Stomach (tissue), 8 donors: ENCODE measurements at regions not wholly inside any gene's neighbourhood (a gene's known extent, or its start where the extent isn't known, plus 50 kb on each side); places are given as distances from the start of the nearest gene placed in this dataset.

Experiments
- DNase-seq, 2 donors: peaks; one replicate each; pipeline versions ENCODE4 v3.0.0 to v3.0.0-alpha.2; 2013 to 2019
- H3K27ac ChIP-seq, 5 donors: fragments of 200-600 bp in 4 of 5; sonication (generic) in 4 of 5; one replicate each; pipeline ENCODE4 v1.5.1; 2013 to 2019; ENCODE audit warnings: mild to moderate bottlenecking in 1 of 5, moderate library complexity in 1 of 5
- H3K27me3 ChIP-seq, 3 donors: fragments of 200-600 bp; sonication (generic); one replicate each; pipeline ENCODE4 v1.5.1; 2017 to 2019; ENCODE audit warnings: mixed run types in 1 of 3
- H3K36me3 ChIP-seq, 4 donors: fragments of 200-600 bp; sonication (generic); 1 replicate in 3 of 4; 2 replicates in 1 of 4; pipeline ENCODE4 v1.5.1; 2016 to 2019
- H3K4me1 ChIP-seq, 4 donors: fragments of 200-600 bp; sonication (generic); one replicate each; pipeline ENCODE4 v1.5.1; 2016 to 2019
- H3K4me3 ChIP-seq, 4 donors: fragments of 200-600 bp; sonication (generic) in 3 of 4; one replicate each; pipeline ENCODE4 v1.5.1; 2016 to 2019; ENCODE audit warnings: mild to moderate bottlenecking in 1 of 4
- H3K9me3 ChIP-seq, 4 donors: fragments of 200-600 bp; sonication (generic); one replicate each; pipeline ENCODE4 v1.5.1; 2016 to 2019
- CTCF ChIP-seq, 7 experiments: fragments of 450-650 bp in 4 of 7; fragments of 200-600 bp in 3 of 7; sonication (generic) in 3 of 7; IDR thresholded peaks; one replicate each; pipeline ENCODE4 v1.5.1; 2016 to 2019; ENCODE audit warnings: antibody characterized with exemption in 7 of 7, control low read depth in 2 of 7, mild to moderate bottlenecking in 1 of 7
- EP300 ChIP-seq: sonication (generic); formaldehyde crosslinking; IDR thresholded peaks from one replicate; pipeline ENCODE4 v1.6.1; 2017; ENCODE audit warnings: antibody characterized with exemption
- POLR2A ChIP-seq, 4 donors: fragments of 450-650 bp; IDR thresholded peaks; one replicate each; pipeline ENCODE4 v1.6.1; 2016; ENCODE audit warnings: antibody characterized with exemption in 4 of 4, control low read depth in 2 of 4, mild to moderate bottlenecking in 1 of 4, moderate library complexity in 1 of 4
- POLR2AphosphoS5 ChIP-seq, 3 donors: sonication (generic); formaldehyde crosslinking; IDR thresholded peaks; one replicate each; pipeline ENCODE4 v1.6.1; 2016; ENCODE audit warnings: antibody characterized with exemption in 3 of 3
- WGBS, 5 donors: extraction: QIAGEN DNeasy Blood & Tissue Kit in 3 of 5; methylation state at CpG; one replicate each; pipeline versions ENCODE4 v1.1.5 to v1.1.7; 2013 to 2018; 5-methylcytosine and 5-hydroxymethylcytosine counted together
- intact Hi-C: fragments of 100-400 bp; cut with DNase I; formaldehyde crosslinking; loops from one replicate; pipeline ENCODE4 v1.15.1; 2023; ENCODE audit warnings: low total_unique reads
- donor health status: healthy with polysubstance abuse.
- donor health status: Bipolar disorder and iron deficiency.
- donor health status: healthy.

- no peak overlapping the region for H3K4me3 ChIP-seq
- no peak for TF ChIP-seq EP300
- no peak for TF ChIP-seq POLR2A (IDR thresholded peaks at IDR 0.05)
- TF ChIP-seq CTCF (IDR thresholded peaks at IDR 0.05), result no peak
- no peak for TF ChIP-seq POLR2AphosphoS5 (IDR thresholded peaks at IDR 0.05)
These were observed 167.2 kb upstream of the TSC22D2 start for GRCh38 chr3:150240891-150241290.

GRCh38 chr3:150239766-150240165, 168.3 kb upstream of the TSC22D2 start:
- TF ChIP-seq POLR2AphosphoS5 (IDR thresholded peaks at IDR 0.05), result no peak
- TF ChIP-seq CTCF (IDR thresholded peaks at IDR 0.05), result no peak
- TF ChIP-seq POLR2A (IDR thresholded peaks at IDR 0.05), result no peak
- no peak for TF ChIP-seq EP300
- intact Hi-C loops, result no loop called here
- no peak overlapping the region for H3K27ac ChIP-seq
- 11 to 35% (median 32%) methylated on average over 1 of the region's 1 CpG for WGBS, 5 donors
- H3K9me3 ChIP-seq, result no peaks in the 10 kb centered on the region
- no peak for DNase-seq
- H3K27me3 ChIP-seq, result no peaks in the 10 kb centered on the region
- H3K36me3 ChIP-seq, result no peaks in the 10 kb centered on the region
- no peak overlapping the region for H3K4me3 ChIP-seq
- H3K4me1 ChIP-seq, result peaks cover 13 to 39% (median 22%) of the 10 kb centered on the region in 4 donors

More at GRCh38 chr3:150240891-150241290, 167.2 kb upstream of the TSC22D2 start:
- H3K27ac ChIP-seq, result no peak overlapping the region
- no peak for DNase-seq
- no peaks in the 10 kb centered on the region for H3K9me3 ChIP-seq
- 73 to 89% (median 79%) methylated on average over 2 of the region's 2 CpGs for WGBS, 5 donors
- no peaks in the 10 kb centered on the region for H3K36me3 ChIP-seq
- peaks cover 13 to 39% (median 22%) of the 10 kb centered on the region in 4 donors for H3K4me1 ChIP-seq
- intact Hi-C loops, result no loop called here
- no peaks in the 10 kb centered on the region for H3K27me3 ChIP-seq

GRCh38 chr3:150238995-150239619, 169.0 kb upstream of the TSC22D2 start:
- H3K36me3 ChIP-seq, result no peaks in the 10 kb centered on the region
- H3K4me3 ChIP-seq, result no peak overlapping the region
- DNase-seq, result peak; percentile 36 to 66
- TF ChIP-seq CTCF (IDR thresholded peaks at IDR 0.05), result peak in 5 of 7 experiments; percentile 17 to 49 (median 34)
- no peak for TF ChIP-seq POLR2A (IDR thresholded peaks at IDR 0.05)
- H3K27ac ChIP-seq, result peak overlapping the region in 3 of 5 donors; percentile 14 to 73 (median 66)
- intact Hi-C loops, result no loop called here
- H3K9me3 ChIP-seq, result no peaks in the 10 kb centered on the region
- peaks cover 13 to 39% (median 22%) of the 10 kb centered on the region in 4 donors for H3K4me1 ChIP-seq
- WGBS, 5 donors, result 42 to 59% (median 55%) methylated on average over 5 of the region's 5 CpGs
- no peaks in the 10 kb centered on the region for H3K27me3 ChIP-seq

GRCh38 chr3:150238048-150238802, 169.9 kb upstream of the TSC22D2 start:
- WGBS, 5 donors, result 42 to 63% (median 45%) methylated on average over 9 of the region's 9 CpGs
- intact Hi-C loops, result no loop called here
- TF ChIP-seq EP300 (no peak), POLR2A (IDR thresholded peaks at IDR 0.05) (no peak), POLR2AphosphoS5 (IDR thresholded peaks at IDR 0.05) (no peak), CTCF (IDR thresholded peaks at IDR 0.05) (no peak)
- peak in 1 of 2 donors; percentile 79 for DNase-seq
- no peaks in the 10 kb centered on the region for H3K9me3 ChIP-seq
- H3K4me3 ChIP-seq, result no peak overlapping the region
- peak overlapping the region; percentile 14 to 73 (median 41) for H3K27ac ChIP-seq
- peaks cover 16 to 42% (median 22%) of the 10 kb centered on the region in 4 donors for H3K4me1 ChIP-seq
- no peaks in the 10 kb centered on the region for H3K36me3 ChIP-seq
- no peaks in the 10 kb centered on the region for H3K27me3 ChIP-seq
